Hepatocyte (in vitro differentiated cells): ENCODE measurements at regions not wholly inside any gene's neighbourhood (a gene's known extent, or its start where the extent isn't known, plus 50 kb on each side); places are given as distances from the start of the nearest gene placed in this dataset.

Source experiments
- DNase-seq: peaks from one replicate; pipeline ENCODE4 v3.0.0-alpha.2; 2016; ENCODE audit warnings: low spot score
- H2AFZ ChIP-seq: fragments of 200-600 bp; sonication (generic); 2 replicates; pipeline ENCODE4 v1.6.0; 2016; ENCODE audit warnings: antibody characterized with exemption, mild to moderate bottlenecking
- H3K27ac ChIP-seq: fragments of 200-600 bp; sonication (generic); 2 replicates; pipeline ENCODE4 v1.5.1; 2016; ENCODE audit warnings: mild to moderate bottlenecking
- H3K27me3 ChIP-seq: fragments of 200-600 bp; sonication (generic); 2 replicates; pipeline ENCODE4 v1.6.1; 2016
- H3K36me3 ChIP-seq: fragments of 200-600 bp; sonication (generic); replicated peaks from 2 replicates; pipeline ENCODE4 v1.5.1; 2016; ENCODE audit warnings: low read depth; ENCODE audit not compliant: insufficient read depth
- H3K4me1 ChIP-seq: fragments of 200-600 bp; sonication (generic); 2 replicates; pipeline ENCODE4 v1.5.1; 2016; ENCODE audit warnings: mild to moderate bottlenecking, moderate library complexity; ENCODE audit not compliant: insufficient read depth
- H3K4me2 ChIP-seq: fragments of 200-600 bp; sonication (generic); 2 replicates; pipeline ENCODE4 v1.6.0; 2016
- H3K4me3 ChIP-seq: fragments of 200-600 bp; sonication (generic); 2 replicates; pipeline ENCODE4 v1.5.1; 2016; ENCODE audit warnings: mild to moderate bottlenecking
- H3K79me2 ChIP-seq: fragments of 200-600 bp; sonication (generic); 2 replicates; pipeline ENCODE4 v1.6.0; 2017; ENCODE audit warnings: mild to moderate bottlenecking
- H3K9me2 ChIP-seq: fragments of 200-600 bp; sonication (generic); replicated peaks from 2 replicates; pipeline ENCODE4 v1.6.0; 2017; ENCODE audit warnings: mild to moderate bottlenecking; ENCODE audit not compliant: insufficient read depth
- H3K9me3 ChIP-seq: fragments of 200-600 bp; sonication (generic); 2 replicates; pipeline ENCODE4 v1.5.1; 2016; ENCODE audit warnings: low read depth, mild to moderate bottlenecking
- H4K20me1 ChIP-seq: fragments of 200-600 bp; sonication (generic); 2 replicates; pipeline ENCODE4 v1.6.0; 2016; ENCODE audit warnings: mild to moderate bottlenecking; ENCODE audit not compliant: insufficient read depth, poor library complexity, severe bottlenecking
- CTCF ChIP-seq: fragments of 200-600 bp; sonication (generic); IDR thresholded peaks from 2 replicates; pipeline ENCODE4 v1.5.1; 2016; ENCODE audit warnings: antibody characterized with exemption, mild to moderate bottlenecking; ENCODE audit not compliant: poor library complexity
- EZH2 ChIP-seq: fragments of 200-600 bp; sonication (generic); IDR thresholded peaks from 2 replicates; pipeline ENCODE4 v1.6.1; 2016; ENCODE audit warnings: antibody characterized with exemption, mild to moderate bottlenecking, borderline replicate concordance
- EZH2phosphoT487 ChIP-seq: fragments of 200-600 bp; sonication (generic); IDR thresholded peaks from one replicate; pipeline ENCODE4 v1.6.1; 2018; ENCODE audit warnings: antibody characterized with exemption, mild to moderate bottlenecking, low read depth, moderate library complexity; ENCODE audit not compliant: unreplicated experiment, severe bottlenecking
- WGBS: methylation state at CpG from one replicate; pipeline ENCODE4 v1.1.6; 2016; ENCODE audit warnings: low lambda C conversion rate; ENCODE audit errors: missing lambda C conversion rate; 5-methylcytosine and 5-hydroxymethylcytosine counted together

GRCh38 chr2:136232456-136233172 is 114.7 kb upstream of the CXCR4 start:
- Histone ChIP-seq H4K20me1 (no peaks in the 10 kb centered on the region), H3K4me3 (no peak overlapping the region), H3K27ac (no peak overlapping the region), H3K36me3 (no peaks in the 10 kb centered on the region), H3K4me1 (no peaks in the 10 kb centered on the region), H3K9me2 (no peaks in the 10 kb centered on the region), H3K79me2 (no peaks in the 10 kb centered on the region), H2AFZ (no peak overlapping the region), H3K27me3 (peaks cover 5% of the 10 kb centered on the region), H3K4me2 (no peak overlapping the region), H3K9me3 (no peaks in the 10 kb centered on the region)
- TF ChIP-seq CTCF: no peak
- TF ChIP-seq EZH2phosphoT487: no peak
- no peak for TF ChIP-seq EZH2
- WGBS: 35% methylated on average over 7 of the region's 7 CpGs
- DNase-seq: no peak

- Histone ChIP-seq H2AFZ (no peak overlapping the region), H3K4me1 (no peaks in the 10 kb centered on the region), H3K79me2 (no peaks in the 10 kb centered on the region), H3K36me3 (no peaks in the 10 kb centered on the region), H3K27ac (no peak overlapping the region), H3K9me2 (no peaks in the 10 kb centered on the region), H3K27me3 (peaks cover 5% of the 10 kb centered on the region), H3K9me3 (no peaks in the 10 kb centered on the region), H3K4me3 (no peak overlapping the region), H3K4me2 (no peak overlapping the region), H4K20me1 (no peaks in the 10 kb centered on the region)
- TF ChIP-seq EZH2phosphoT487 (no peak), EZH2 (no peak), CTCF (no peak)
- DNase-seq: no peak
- WGBS: 38% methylated on average over 5 of the region's 5 CpGs
Measured at GRCh38 chr2:136230464-136230863, 112.5 kb upstream of the CXCR4 start.

GRCh38 chr2:136226903-136227302 is 109.0 kb upstream of the CXCR4 start:
- H3K27ac ChIP-seq: no peak overlapping the region

More at GRCh38 chr2:136226903-136227302, 109.0 kb upstream of the CXCR4 start:
- Histone ChIP-seq H3K9me3 (no peaks in the 10 kb centered on the region), H3K36me3 (no peaks in the 10 kb centered on the region), H3K27me3 (no peaks in the 10 kb centered on the region), H4K20me1 (no peaks in the 10 kb centered on the region), H2AFZ (no peak overlapping the region), H3K4me3 (no peak overlapping the region), H3K9me2 (no peaks in the 10 kb centered on the region), H3K4me1 (peaks cover 6% of the 10 kb centered on the region), H3K4me2 (no peak overlapping the region), H3K79me2 (no peaks in the 10 kb centered on the region)
- WGBS: 81% methylated on average over 4 of the region's 4 CpGs
- TF ChIP-seq EZH2phosphoT487 (no peak), EZH2 (no peak), CTCF (no peak)
- no peak for DNase-seq
